T-helper 2 cell (primary cell): ENCODE measurements at regions not wholly inside any gene's neighbourhood (a gene's known extent, or its start where the extent isn't known, plus 50 kb on each side); places are given as distances from the start of the nearest gene placed in this dataset.
A peak's percentile ranks its signal among the peaks of the same experiment; 100 is the strongest.
"Not testable (repeated sequence)": the region's sequence is repeated elsewhere in the genome, so short reads cannot be mapped to it uniquely, and the experiment has no call there.

Experiments used
- DNase-seq, 5 experiments: peaks; one replicate each; pipeline versions ENCODE4 v3.0.0 to v3.0.0-alpha.2; 2012 to 2022

GRCh38 chr9:17083258-17083657 lies 51.6 kb upstream of the CNTLN start:
- DNase-seq, result no peak

GRCh38 chr9:17082343-17083064 lies 52.3 kb upstream of the CNTLN start:
- DNase-seq, result no peak

- no peak for DNase-seq
Observed at GRCh38 chr9:17081814-17082213, 53.0 kb upstream of the CNTLN start.

GRCh38 chr9:17081351-17081750 lies 53.5 kb upstream of the CNTLN start:
- DNase-seq, result no peak

GRCh38 chr9:17075758-17076485 lies 58.9 kb upstream of the CNTLN start:
- no peak for DNase-seq

GRCh38 chr9:17075146-17075757 lies 59.6 kb upstream of the CNTLN start:
- DNase-seq, result no peak

- DNase-seq, result not testable (repeated sequence)
Observed at GRCh38 chr9:17072563-17072962, 62.3 kb upstream of the CNTLN start.

GRCh38 chr9:17068671-17069070 lies 66.2 kb upstream of the CNTLN start:
- no peak for DNase-seq

- no peak for DNase-seq
Observed at GRCh38 chr9:17065062-17065461, 69.8 kb upstream of the CNTLN start.

- no peak for DNase-seq
Observed at GRCh38 chr9:17064558-17064957, 70.3 kb upstream of the CNTLN start.

- peak in 1 of 5 experiments; percentile 21 for DNase-seq
Observed at GRCh38 chr9:17063535-17064135, 71.2 kb upstream of the CNTLN start.

GRCh38 chr9:17062497-17062896 lies 72.3 kb upstream of the CNTLN start:
- no peak for DNase-seq

GRCh38 chr9:17060450-17060849 lies 74.4 kb upstream of the CNTLN start:
- no peak for DNase-seq

- DNase-seq, result no peak
Observed at GRCh38 chr9:17059465-17059864, 75.4 kb upstream of the CNTLN start.

- no peak for DNase-seq
Observed at GRCh38 chr9:17057729-17058128, 77.1 kb upstream of the CNTLN start.

- no peak for DNase-seq
Observed at GRCh38 chr9:17052626-17053025, 82.2 kb upstream of the CNTLN start.

- DNase-seq, result no peak
Observed at GRCh38 chr9:17045381-17045940, 89.4 kb upstream of the CNTLN start.

GRCh38 chr9:17031546-17031945 lies 103.3 kb upstream of the CNTLN start:
- DNase-seq, result no peak

GRCh38 chr9:17025281-17025680 lies 109.6 kb upstream of the CNTLN start:
- DNase-seq, result no peak

- DNase-seq, result no peak
Observed at GRCh38 chr9:17024129-17024528, 110.7 kb upstream of the CNTLN start.

GRCh38 chr9:17021387-17021970 lies 113.4 kb upstream of the CNTLN start:
- DNase-seq, result no peak

- DNase-seq, result no peak
Observed at GRCh38 chr9:17019398-17019797, 115.4 kb upstream of the CNTLN start.
